GM12892 (cell line): ENCODE measurements at regions not wholly inside any gene's neighbourhood (a gene's known extent, or its start where the extent isn't known, plus 50 kb on each side); places are given as distances from the start of the nearest gene placed in this dataset.

Experiments used
- POLR2A ChIP-seq: IDR thresholded peaks from 2 replicates; pipeline ENCODE4 v1.6.1; 2011; ENCODE audit warnings: low read depth, low read length, control low read depth
- POLR2AphosphoS5 ChIP-seq: IDR thresholded peaks from 2 replicates; pipeline ENCODE4 v1.6.1; 2011; ENCODE audit warnings: low read depth, low read length, control low read depth
- TAF1 ChIP-seq: IDR thresholded peaks from 2 replicates; pipeline ENCODE4 v1.6.1; 2011; ENCODE audit warnings: low read depth, mild to moderate bottlenecking, control low read depth, low read length, borderline replicate concordance

DNA sequence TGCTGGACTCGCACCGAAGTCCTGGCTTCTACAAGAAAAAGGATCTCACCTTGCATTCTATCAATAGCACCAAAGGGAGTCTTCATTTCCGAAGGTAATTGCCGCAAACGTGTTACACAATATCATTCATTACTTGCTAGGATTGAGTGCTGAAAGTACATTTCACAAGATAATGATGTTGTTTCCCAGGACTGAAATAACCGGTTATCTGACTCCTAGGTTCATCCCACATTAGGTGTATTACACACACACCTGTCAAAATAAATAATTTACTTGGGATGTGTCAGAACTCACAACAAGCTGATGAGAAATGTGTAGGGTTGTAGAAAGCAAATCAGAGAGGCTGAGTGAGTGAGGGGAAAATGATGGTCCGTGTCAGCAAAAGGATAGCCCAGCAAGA lies 219.4 kb upstream of the RHOBTB1 start:
- TF ChIP-seq POLR2A, result no peak
- TF ChIP-seq POLR2AphosphoS5, result no peak
- TF ChIP-seq TAF1, result no peak
